Right hindlimb (tissue), 1 donor: ENCODE measurements at regions not wholly inside any gene's neighbourhood (a gene's known extent, or its start where the extent isn't known, plus 50 kb on each side); places are given as distances from the start of the nearest gene placed in this dataset.
"Not testable (repeated sequence)": the region's sequence is repeated elsewhere in the genome, so short reads cannot be mapped to it uniquely, and the experiment has no call there.

Source experiments
- DNase-seq: peaks from one replicate; pipeline ENCODE4 v3.0.0-alpha.2; 2018

- DNase-seq = no peak
Measured at GRCh38 chr1:203559523-203559922, 65.6 kb downstream of the OPTC start.

GRCh38 chr1:203561761-203562160 is 64.9 kb upstream of the ATP2B4 start:
- not testable (repeated sequence) for DNase-seq

- no peak for DNase-seq
Measured at GRCh38 chr1:203563291-203563690, 63.3 kb upstream of the ATP2B4 start.

GRCh38 chr1:203564024-203564423 is 62.6 kb upstream of the ATP2B4 start:
- no peak for DNase-seq

GRCh38 chr1:203565049-203565448 is 61.6 kb upstream of the ATP2B4 start:
- DNase-seq = no peak

GRCh38 chr1:203565981-203566380 is 60.7 kb upstream of the ATP2B4 start:
- no peak for DNase-seq

- DNase-seq = not testable (repeated sequence)
Measured at GRCh38 chr1:203566966-203567365, 59.7 kb upstream of the ATP2B4 start.

- DNase-seq = no peak
Measured at GRCh38 chr1:203567596-203567995, 59.0 kb upstream of the ATP2B4 start.

- no peak for DNase-seq
Measured at GRCh38 chr1:203569490-203570318, 56.9 kb upstream of the ATP2B4 start.

GRCh38 chr1:203570805-203571204 is 55.8 kb upstream of the ATP2B4 start:
- DNase-seq = no peak

- DNase-seq = no peak
Measured at GRCh38 chr1:203571661-203572060, 55.0 kb upstream of the ATP2B4 start.

GRCh38 chr1:203572134-203572625 is 54.5 kb upstream of the ATP2B4 start:
- peak; percentile 75 for DNase-seq

GRCh38 chr1:203573730-203574129 is 52.9 kb upstream of the ATP2B4 start:
- DNase-seq = no peak
